SK-N-SH treated with all-trans-retinoic acid at 6 μM for 48 hours (cell line): ENCODE measurements at regions not wholly inside any gene's neighbourhood (a gene's known extent, or its start where the extent isn't known, plus 50 kb on each side); places are given as distances from the start of the nearest gene placed in this dataset.

Experiments
- ATAC-seq: fragments of 200-7000 bp; cut with Tn5 transposase; 3 replicates; pipeline ENCODE4 v1.9.1; 2020; ENCODE audit warnings: mild to moderate bottlenecking, moderate library complexity
- BACH2 ChIP-seq: fragments of 250-450 bp; sonication (Bioruptor Pico); IDR thresholded peaks from 2 replicates; pipeline ENCODE4 v1.9.0; 2021; ENCODE audit warnings: mild to moderate bottlenecking, borderline replicate concordance
- CSDC2 ChIP-seq: fragments of 250-450 bp; sonication (Bioruptor Pico); IDR thresholded peaks from 2 replicates; pipeline ENCODE4 v1.5.0; 2020; ENCODE audit warnings: mild to moderate bottlenecking, moderate library complexity
- ESRRG ChIP-seq: fragments of 250-450 bp; sonication (Bioruptor Pico); IDR thresholded peaks from 2 replicates; pipeline ENCODE4 v1.6.1; 2021; ENCODE audit warnings: mild to moderate bottlenecking
- GLIS3 ChIP-seq: fragments of 250-450 bp; sonication (Bioruptor Pico); IDR thresholded peaks from 2 replicates; pipeline ENCODE4 v1.5.0; 2020; ENCODE audit warnings: mild to moderate bottlenecking, moderate library complexity
- ISL1 ChIP-seq: fragments of 250-450 bp; sonication (Bioruptor Pico); IDR thresholded peaks from 2 replicates; pipeline ENCODE4 v2.1.2; 2022; ENCODE audit warnings: mild to moderate bottlenecking, moderate library complexity
- OSR1 ChIP-seq: fragments of 250-450 bp; sonication (Bioruptor Pico); IDR thresholded peaks from 2 replicates; pipeline ENCODE4 v1.8.0; 2022; ENCODE audit warnings: moderate library complexity, mild to moderate bottlenecking, inconsistent platforms
- PATZ1 ChIP-seq: fragments of 250-450 bp; sonication (Bioruptor Pico); IDR thresholded peaks from 2 replicates; pipeline ENCODE4 v1.8.0; 2020; ENCODE audit warnings: mild to moderate bottlenecking, moderate library complexity, borderline replicate concordance
- POU6F1 ChIP-seq: fragments of 250-450 bp; sonication (Bioruptor Pico); IDR thresholded peaks from 2 replicates; pipeline ENCODE4 v1.8.0; 2021; ENCODE audit warnings: low read depth, mild to moderate bottlenecking, moderate library complexity, borderline replicate concordance
- PPARA ChIP-seq: fragments of 250-450 bp; sonication (Bioruptor Pico); IDR thresholded peaks from 2 replicates; pipeline ENCODE4 v1.5.0; 2020; ENCODE audit warnings: mild to moderate bottlenecking, borderline replicate concordance
- RARB ChIP-seq: fragments of 250-450 bp; sonication (Bioruptor Pico); IDR thresholded peaks from 2 replicates; pipeline ENCODE4 v1.8.0; 2021; ENCODE audit warnings: mild to moderate bottlenecking, moderate library complexity
- SNAI2 ChIP-seq: fragments of 250-450 bp; sonication (Bioruptor Pico); IDR thresholded peaks from 2 replicates; pipeline ENCODE4 v1.5.0; 2020; ENCODE audit warnings: mild to moderate bottlenecking, moderate library complexity
- TCF4 ChIP-seq: fragments of 250-450 bp; sonication (Bioruptor Pico); IDR thresholded peaks from 2 replicates; pipeline ENCODE4 v1.8.0; 2021; ENCODE audit warnings: mild to moderate bottlenecking, moderate library complexity, borderline replicate concordance
- TOX ChIP-seq: fragments of 250-450 bp; sonication (Bioruptor Pico); IDR thresholded peaks from 2 replicates; pipeline ENCODE4 v1.8.0; 2021; ENCODE audit warnings: mild to moderate bottlenecking, moderate library complexity, borderline replicate concordance
- ZC3H10 ChIP-seq: fragments of 250-450 bp; sonication (Bioruptor Pico); IDR thresholded peaks from 2 replicates; pipeline ENCODE4 v1.5.1; 2021; ENCODE audit warnings: mild to moderate bottlenecking, moderate library complexity
- ZFP3 ChIP-seq: fragments of 250-450 bp; sonication (Bioruptor Pico); IDR thresholded peaks from 2 replicates; pipeline ENCODE4 v1.5.0; 2020; ENCODE audit warnings: mild to moderate bottlenecking, moderate library complexity
- ZFP30 ChIP-seq: fragments of 450-650 bp; formaldehyde crosslinking; IDR thresholded peaks from 2 replicates; pipeline ENCODE4 v1.5.0; 2022; ENCODE audit warnings: mild to moderate bottlenecking, moderate library complexity
- ZNF565 ChIP-seq: fragments of 450-650 bp; formaldehyde crosslinking; conservative IDR thresholded peaks from 2 replicates; pipeline ENCODE4 v1.5.0; 2020; ENCODE audit warnings: low read depth, mild to moderate bottlenecking, moderate library complexity
- TF ChIP-seq, protein P1 (sequence below): fragments of 250-450 bp; sonication (Bioruptor Pico); IDR thresholded peaks from 2 replicates; pipeline ENCODE4 v1.5.0; 2020; ENCODE audit warnings: mild to moderate bottlenecking, moderate library complexity
- TF ChIP-seq, protein P2 (sequence below): fragments of 250-450 bp; sonication (Bioruptor Pico); IDR thresholded peaks from 2 replicates; pipeline ENCODE4 v1.5.1; 2021; ENCODE audit warnings: mild to moderate bottlenecking, moderate library complexity

- ATAC-seq, result no peak; the same call in 2 of the 3 replicates
Observed at GRCh38 chr9:24939109-24939850, 393.6 kb upstream of the IZUMO3 start.

GRCh38 chr9:24936117-24936516 lies 390.4 kb upstream of the IZUMO3 start:
- TF ChIP-seq ZFP3 (CRISPR knock-in tag), result no peak
- TF ChIP-seq, all 23 proteins: peak for 0
- no peak for ATAC-seq

More at GRCh38 chr9:24939109-24939850, 393.6 kb upstream of the IZUMO3 start:
- TF ChIP-seq TCF4 (CRISPR knock-in tag), result peak; percentile 85; the same call in 1 of the 2 replicates
- TF ChIP-seq BACH2 (CRISPR knock-in tag), result no peak
- no peak for TF ChIP-seq SNAI2 (CRISPR knock-in tag)
- no peak for TF ChIP-seq POU6F1 (CRISPR knock-in tag)
- no peak for TF ChIP-seq ZC3H10 (CRISPR knock-in tag)
- no peak for TF ChIP-seq PATZ1
- TF ChIP-seq ISL1 (CRISPR knock-in tag), result no peak
- no peak for TF ChIP-seq CSDC2 (CRISPR knock-in tag)
- TF ChIP-seq, protein P1, sequence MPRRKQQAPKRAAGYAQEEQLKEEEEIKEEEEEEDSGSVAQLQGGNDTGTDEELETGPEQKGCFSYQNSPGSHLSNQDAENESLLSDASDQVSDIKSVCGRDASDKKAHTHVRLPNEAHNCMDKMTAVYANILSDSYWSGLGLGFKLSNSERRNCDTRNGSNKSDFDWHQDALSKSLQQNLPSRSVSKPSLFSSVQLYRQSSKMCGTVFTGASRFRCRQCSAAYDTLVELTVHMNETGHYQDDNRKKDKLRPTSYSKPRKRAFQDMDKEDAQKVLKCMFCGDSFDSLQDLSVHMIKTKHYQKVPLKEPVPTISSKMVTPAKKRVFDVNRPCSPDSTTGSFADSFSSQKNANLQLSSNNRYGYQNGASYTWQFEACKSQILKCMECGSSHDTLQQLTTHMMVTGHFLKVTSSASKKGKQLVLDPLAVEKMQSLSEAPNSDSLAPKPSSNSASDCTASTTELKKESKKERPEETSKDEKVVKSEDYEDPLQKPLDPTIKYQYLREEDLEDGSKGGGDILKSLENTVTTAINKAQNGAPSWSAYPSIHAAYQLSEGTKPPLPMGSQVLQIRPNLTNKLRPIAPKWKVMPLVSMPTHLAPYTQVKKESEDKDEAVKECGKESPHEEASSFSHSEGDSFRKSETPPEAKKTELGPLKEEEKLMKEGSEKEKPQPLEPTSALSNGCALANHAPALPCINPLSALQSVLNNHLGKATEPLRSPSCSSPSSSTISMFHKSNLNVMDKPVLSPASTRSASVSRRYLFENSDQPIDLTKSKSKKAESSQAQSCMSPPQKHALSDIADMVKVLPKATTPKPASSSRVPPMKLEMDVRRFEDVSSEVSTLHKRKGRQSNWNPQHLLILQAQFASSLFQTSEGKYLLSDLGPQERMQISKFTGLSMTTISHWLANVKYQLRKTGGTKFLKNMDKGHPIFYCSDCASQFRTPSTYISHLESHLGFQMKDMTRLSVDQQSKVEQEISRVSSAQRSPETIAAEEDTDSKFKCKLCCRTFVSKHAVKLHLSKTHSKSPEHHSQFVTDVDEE (CRISPR knock-in tag), result 0 out of 2 replicates have a peak, but pooled peaks have one; percentile 61
- TF ChIP-seq PPARA (CRISPR knock-in tag), result no peak
- no peak for TF ChIP-seq ZFP3 (CRISPR knock-in tag)

- no peak for ATAC-seq
- TF ChIP-seq BACH2 (CRISPR knock-in tag), result no peak
- TF ChIP-seq ISL1 (CRISPR knock-in tag), result no peak
- TF ChIP-seq PPARA (CRISPR knock-in tag), result no peak
- TF ChIP-seq ESRRG, result no peak
- TF ChIP-seq, protein P1 (CRISPR knock-in tag), result no peak
- no peak for TF ChIP-seq ZFP30 (CRISPR knock-in tag)
- no peak for TF ChIP-seq OSR1 (CRISPR knock-in tag)
- TF ChIP-seq TCF4 (CRISPR knock-in tag), result no peak
- TF ChIP-seq ZNF565 (CRISPR knock-in tag), result no peak
- no peak for TF ChIP-seq POU6F1 (CRISPR knock-in tag)
- TF ChIP-seq RARB (CRISPR knock-in tag), result no peak
- TF ChIP-seq SNAI2 (CRISPR knock-in tag), result no peak
- TF ChIP-seq TOX (CRISPR knock-in tag), result no peak
- TF ChIP-seq, protein P2, sequence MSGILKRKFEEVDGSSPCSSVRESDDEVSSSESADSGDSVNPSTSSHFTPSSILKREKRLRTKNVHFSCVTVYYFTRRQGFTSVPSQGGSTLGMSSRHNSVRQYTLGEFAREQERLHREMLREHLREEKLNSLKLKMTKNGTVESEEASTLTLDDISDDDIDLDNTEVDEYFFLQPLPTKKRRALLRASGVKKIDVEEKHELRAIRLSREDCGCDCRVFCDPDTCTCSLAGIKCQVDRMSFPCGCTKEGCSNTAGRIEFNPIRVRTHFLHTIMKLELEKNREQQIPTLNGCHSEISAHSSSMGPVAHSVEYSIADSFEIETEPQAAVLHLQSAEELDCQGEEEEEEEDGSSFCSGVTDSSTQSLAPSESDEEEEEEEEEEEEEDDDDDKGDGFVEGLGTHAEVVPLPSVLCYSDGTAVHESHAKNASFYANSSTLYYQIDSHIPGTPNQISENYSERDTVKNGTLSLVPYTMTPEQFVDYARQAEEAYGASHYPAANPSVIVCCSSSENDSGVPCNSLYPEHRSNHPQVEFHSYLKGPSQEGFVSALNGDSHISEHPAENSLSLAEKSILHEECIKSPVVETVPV (CRISPR knock-in tag), result no peak
- TF ChIP-seq PATZ1, result no peak
- TF ChIP-seq ZC3H10 (CRISPR knock-in tag), result no peak
- no peak for TF ChIP-seq GLIS3 (CRISPR knock-in tag)
- TF ChIP-seq CSDC2 (CRISPR knock-in tag), result no peak
Observed at GRCh38 chr9:24932785-24933184, 387.1 kb upstream of the IZUMO3 start.
